Upper lobe of left lung (tissue), 6 donors: ENCODE measurements at regions not wholly inside any gene's neighbourhood (a gene's known extent, or its start where the extent isn't known, plus 50 kb on each side); places are given as distances from the start of the nearest gene placed in this dataset.

Source experiments
- ATAC-seq, 2 donors: fragments of 200-7000 bp; cut with Tn5 transposase; one replicate each; pipeline ENCODE4 v1.9.1; 2022; ENCODE audit warnings: mild to moderate bottlenecking in 2 of 2, moderate library complexity in 2 of 2; ENCODE audit not compliant: low FRiP score in 2 of 2
- DNase-seq, 2 donors: peaks; one replicate each; pipeline ENCODE4 v3.0.0-alpha.2; 2019 to 2020
- H3K27ac ChIP-seq, 4 donors: fragments of 200-600 bp; sonication (generic); one replicate each; pipeline ENCODE4 v1.5.1; 2016 to 2019
- H3K27me3 ChIP-seq, 4 donors: fragments of 200-600 bp; sonication (generic); one replicate each; pipeline ENCODE4 v1.5.1; 2017 to 2019
- H3K36me3 ChIP-seq, 4 donors: fragments of 200-600 bp; sonication (generic); one replicate each; pipeline ENCODE4 v1.5.1; 2016 to 2019
- H3K4me1 ChIP-seq, 4 donors: fragments of 200-600 bp; sonication (generic); one replicate each; pipeline ENCODE4 v1.5.1; 2018 to 2019
- H3K4me3 ChIP-seq, 4 donors: fragments of 200-600 bp; sonication (generic); one replicate each; pipeline ENCODE4 v1.5.1; 2017 to 2019; ENCODE audit warnings: mild to moderate bottlenecking in 2 of 4, moderate library complexity in 1 of 4
- H3K9me3 ChIP-seq, 4 donors: fragments of 200-600 bp; sonication (generic); one replicate each; pipeline ENCODE4 v1.5.1; 2018 to 2019
- CTCF ChIP-seq, 6 experiments: fragments of 450-650 bp in 4 of 6; fragments of 200-600 bp in 2 of 6; sonication (generic) in 2 of 6; IDR thresholded peaks; one replicate each; pipeline ENCODE4 v1.5.1; 2016 to 2019; ENCODE audit warnings: antibody characterized with exemption in 6 of 6
- EP300 ChIP-seq, 4 donors: sonication (generic); formaldehyde crosslinking; IDR thresholded peaks; one replicate each; pipeline ENCODE4 v1.5.1; 2017; ENCODE audit warnings: antibody characterized with exemption in 4 of 4, control low read depth in 2 of 4
- POLR2A ChIP-seq, 4 donors: fragments of 450-650 bp; IDR thresholded peaks; one replicate each; pipeline ENCODE4 v1.5.1; 2016 to 2017; ENCODE audit warnings: antibody characterized with exemption in 4 of 4, mild to moderate bottlenecking in 2 of 4
- POLR2AphosphoS5 ChIP-seq, 2 donors: sonication (generic); formaldehyde crosslinking; IDR thresholded peaks; one replicate each; pipeline ENCODE4 v1.5.1; 2017; ENCODE audit warnings: antibody characterized with exemption in 2 of 2
- WGBS, 2 donors: methylation state at CpG; one replicate each; pipeline ENCODE4 v1.1.5; 2017 to 2018; 5-methylcytosine and 5-hydroxymethylcytosine counted together
- donor health status: DM: no; HTN: no; CAD: no; lungs with moderate emphysema.
- donor health status: DM: no; HTN: yes; CAD: no; lungs with severe emphysema.

- ATAC-seq: no peak
- H3K36me3 ChIP-seq: no peaks in the 10 kb centered on the region
- 49 to 57% methylated on average over 7 of the region's 7 CpGs for WGBS, 2 donors
- no peaks in the 10 kb centered on the region for H3K27me3 ChIP-seq
- TF ChIP-seq EP300 (IDR thresholded peaks at IDR 0.05): no peak
- no peak for TF ChIP-seq POLR2A (IDR thresholded peaks at IDR 0.05)
- no peak for TF ChIP-seq CTCF (IDR thresholded peaks at IDR 0.05)
- TF ChIP-seq POLR2AphosphoS5 (IDR thresholded peaks at IDR 0.05): no peak
- no peak overlapping the region for H3K27ac ChIP-seq
- H3K4me1 ChIP-seq: no peaks in the 10 kb centered on the region
- H3K9me3 ChIP-seq: no peaks in the 10 kb centered on the region
- DNase-seq: no peak
- H3K4me3 ChIP-seq: no peak overlapping the region
These were observed 52.2 kb upstream of the SPACA1 start for GRCh38 chr6:87995461-87995860.

DNA sequence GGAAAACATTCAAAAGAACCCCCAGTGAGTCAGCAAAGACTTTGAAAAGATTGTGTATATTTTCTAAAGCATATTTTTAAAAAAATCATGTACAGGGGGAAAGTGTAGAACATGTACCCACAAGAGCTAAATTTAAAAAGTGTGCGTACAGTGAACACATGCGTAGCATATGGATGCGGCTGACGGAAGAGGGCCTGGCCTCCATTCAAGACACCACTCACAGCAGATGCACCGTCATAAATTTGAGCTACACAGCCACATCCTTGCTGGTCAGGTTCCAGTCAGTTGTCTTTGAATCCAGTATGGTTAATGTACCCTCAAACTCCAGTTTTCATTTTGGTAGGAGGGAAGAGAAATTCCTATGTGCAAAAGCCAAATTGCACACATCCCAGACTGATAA is 54.3 kb upstream of the SPACA1 start:
- WGBS, 2 donors: 86 to 87% methylated on average over 5 of the region's 5 CpGs
- no peaks in the 10 kb centered on the region for H3K4me1 ChIP-seq
- H3K27ac ChIP-seq: no peak overlapping the region
- no peak for TF ChIP-seq POLR2A (IDR thresholded peaks at IDR 0.05)
- no peak for TF ChIP-seq EP300 (IDR thresholded peaks at IDR 0.05)
- TF ChIP-seq POLR2AphosphoS5 (IDR thresholded peaks at IDR 0.05): no peak
- no peak for TF ChIP-seq CTCF (IDR thresholded peaks at IDR 0.05)
- H3K27me3 ChIP-seq: no peaks in the 10 kb centered on the region
- no peaks in the 10 kb centered on the region for H3K9me3 ChIP-seq
- no peak for ATAC-seq
- no peaks in the 10 kb centered on the region for H3K36me3 ChIP-seq
- H3K4me3 ChIP-seq: no peak overlapping the region
- no peak for DNase-seq

GRCh38 chr6:87990871-87991270 is 56.8 kb upstream of the SPACA1 start:
- no peak overlapping the region for H3K27ac ChIP-seq
- no peaks in the 10 kb centered on the region for H3K9me3 ChIP-seq
- WGBS, 2 donors: 87 to 90% methylated on average over 3 of the region's 3 CpGs
- H3K4me3 ChIP-seq: no peak overlapping the region
- DNase-seq (no peak), ATAC-seq (no peak)
- no peaks in the 10 kb centered on the region for H3K36me3 ChIP-seq
- TF ChIP-seq EP300 (IDR thresholded peaks at IDR 0.05) (no peak), POLR2AphosphoS5 (IDR thresholded peaks at IDR 0.05) (no peak), CTCF (IDR thresholded peaks at IDR 0.05) (no peak), POLR2A (IDR thresholded peaks at IDR 0.05) (no peak)
- H3K27me3 ChIP-seq: no peaks in the 10 kb centered on the region
- H3K4me1 ChIP-seq: no peaks in the 10 kb centered on the region

GRCh38 chr6:87982134-87982533 is 65.5 kb upstream of the SPACA1 start:
- TF ChIP-seq POLR2AphosphoS5 (IDR thresholded peaks at IDR 0.05) (no peak), POLR2A (IDR thresholded peaks at IDR 0.05) (no peak), CTCF (IDR thresholded peaks at IDR 0.05) (no peak), EP300 (IDR thresholded peaks at IDR 0.05) (no peak)
- no peak overlapping the region for H3K4me3 ChIP-seq
- no peaks in the 10 kb centered on the region for H3K36me3 ChIP-seq
- H3K27ac ChIP-seq: no peak overlapping the region
- no peaks in the 10 kb centered on the region for H3K4me1 ChIP-seq
- H3K9me3 ChIP-seq: no peaks in the 10 kb centered on the region
- H3K27me3 ChIP-seq: no peaks in the 10 kb centered on the region
- no peak for DNase-seq
- no peak for ATAC-seq

- ATAC-seq: no peak
- DNase-seq: no peak
- Histone ChIP-seq H3K36me3 (no peaks in the 10 kb centered on the region), H3K27me3 (no peaks in the 10 kb centered on the region), H3K9me3 (no peaks in the 10 kb centered on the region), H3K27ac (no peak overlapping the region), H3K4me3 (no peak overlapping the region), H3K4me1 (no peaks in the 10 kb centered on the region)
- 72 to 78% methylated on average over 4 of the region's 4 CpGs for WGBS, 2 donors
- TF ChIP-seq POLR2A (IDR thresholded peaks at IDR 0.05): no peak
- no peak for TF ChIP-seq POLR2AphosphoS5 (IDR thresholded peaks at IDR 0.05)
- TF ChIP-seq CTCF (IDR thresholded peaks at IDR 0.05): no peak
- TF ChIP-seq EP300 (IDR thresholded peaks at IDR 0.05): no peak
These were observed 67.9 kb upstream of the SPACA1 start for GRCh38 chr6:87979737-87980136.
